GM19372 (cell line): ENCODE measurements at regions not wholly inside any gene's neighbourhood (a gene's known extent, or its start where the extent isn't known, plus 50 kb on each side); places are given as distances from the start of the nearest gene placed in this dataset.

Source experiments
- ATAC-seq: cut with Tn5 transposase; IDR thresholded peaks from one replicate; pipeline ENCODE4 v1.9.1; 2021; ENCODE audit warnings: mild to moderate bottlenecking, low read depth, moderate library complexity; ENCODE audit not compliant: unreplicated experiment

DNA sequence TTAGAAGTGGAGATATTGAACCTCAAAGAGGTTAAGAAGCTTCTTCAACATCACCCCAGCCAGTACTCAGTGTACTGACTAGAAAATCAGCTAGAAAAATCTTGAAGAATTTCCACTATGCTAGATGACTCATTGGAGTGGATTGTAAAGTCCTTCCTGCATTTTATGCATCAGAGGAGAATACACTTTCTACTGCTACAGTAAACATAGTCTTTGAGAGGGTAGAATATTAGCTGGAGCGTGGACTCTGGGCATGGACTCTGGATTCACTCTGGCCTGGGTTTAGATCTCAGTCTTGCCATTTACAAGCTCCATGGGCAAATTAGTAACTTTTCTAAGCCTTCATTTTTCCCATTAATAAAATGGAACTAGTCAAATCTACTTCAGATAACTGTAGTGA lies 215.9 kb downstream of the IRS1 start:
- ATAC-seq = no peak

DNA sequence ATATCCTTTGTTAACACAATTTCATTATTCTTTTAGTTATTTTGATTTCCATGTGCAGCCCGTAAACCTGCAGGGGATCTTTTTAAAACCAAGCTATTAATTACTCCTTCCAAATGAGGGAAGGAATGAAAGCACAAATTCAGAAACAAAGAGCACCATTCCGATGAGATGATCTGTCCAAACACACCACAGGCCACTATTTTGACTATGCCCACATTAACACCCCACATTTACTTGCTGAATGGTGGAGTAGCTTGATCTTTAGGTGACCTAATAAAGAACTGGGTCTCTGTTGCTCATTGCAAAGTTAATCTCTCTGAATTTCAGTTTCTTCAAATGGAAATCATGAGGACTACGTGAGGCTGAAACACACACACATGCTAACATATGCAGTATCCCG lies 218.0 kb downstream of the IRS1 start:
- no peak for ATAC-seq

DNA sequence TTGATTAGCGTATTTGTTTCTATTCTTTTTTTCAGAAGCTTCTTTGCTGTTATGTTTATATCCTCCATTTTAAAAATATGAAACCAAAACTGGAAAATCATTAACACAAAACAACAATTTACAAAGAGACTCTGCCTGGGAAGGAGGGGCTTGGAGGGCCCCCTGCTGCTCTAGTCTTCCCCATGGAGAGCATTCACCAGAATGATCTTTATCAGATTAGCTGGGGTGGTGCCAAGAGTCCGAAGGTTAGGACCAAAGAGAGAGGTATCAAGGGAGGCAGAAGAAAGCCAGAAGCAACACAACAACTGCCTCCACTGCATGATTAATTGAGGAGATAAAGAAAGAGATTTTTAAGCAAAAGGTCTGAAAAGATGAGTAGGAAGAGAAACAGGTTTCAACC lies 218.6 kb downstream of the IRS1 start:
- no peak for ATAC-seq

DNA sequence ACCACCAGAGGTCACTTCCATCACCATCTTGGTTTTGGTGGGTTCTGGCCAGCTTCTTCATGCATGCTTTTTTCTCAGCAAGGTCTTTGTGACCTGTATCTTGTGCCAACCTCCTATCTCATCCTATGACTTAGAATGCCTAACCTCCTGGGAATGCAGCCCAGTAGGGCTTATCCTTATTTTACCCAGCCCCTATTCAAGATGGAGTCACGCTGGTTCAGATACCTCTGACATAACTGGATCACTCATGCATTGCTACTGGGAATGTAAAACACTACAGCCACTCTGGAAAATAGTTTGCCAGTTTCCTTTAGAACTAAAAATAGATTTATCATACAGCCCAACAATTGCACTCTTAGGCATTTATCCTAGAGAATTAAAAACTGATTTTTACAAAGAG lies 219.2 kb downstream of the IRS1 start:
- ATAC-seq = no peak

DNA sequence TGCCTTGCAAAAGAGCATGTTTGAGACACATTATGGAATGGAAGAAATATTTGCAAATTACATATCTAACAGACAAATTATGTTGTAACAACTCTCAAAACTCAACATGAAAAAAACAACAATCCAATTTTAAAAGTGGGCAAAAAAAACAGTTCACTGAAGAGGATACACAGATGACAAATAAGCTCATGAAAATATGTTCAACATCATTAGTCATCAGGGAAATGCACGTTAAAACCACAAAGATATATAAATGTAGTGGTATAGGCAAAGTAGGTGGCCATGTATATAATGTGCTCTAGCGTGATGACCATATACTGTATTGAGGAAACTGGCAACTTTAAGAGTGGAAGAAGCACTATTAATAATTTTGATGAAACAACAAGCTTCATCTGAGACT lies 220.1 kb downstream of the IRS1 start:
- ATAC-seq = no peak

DNA sequence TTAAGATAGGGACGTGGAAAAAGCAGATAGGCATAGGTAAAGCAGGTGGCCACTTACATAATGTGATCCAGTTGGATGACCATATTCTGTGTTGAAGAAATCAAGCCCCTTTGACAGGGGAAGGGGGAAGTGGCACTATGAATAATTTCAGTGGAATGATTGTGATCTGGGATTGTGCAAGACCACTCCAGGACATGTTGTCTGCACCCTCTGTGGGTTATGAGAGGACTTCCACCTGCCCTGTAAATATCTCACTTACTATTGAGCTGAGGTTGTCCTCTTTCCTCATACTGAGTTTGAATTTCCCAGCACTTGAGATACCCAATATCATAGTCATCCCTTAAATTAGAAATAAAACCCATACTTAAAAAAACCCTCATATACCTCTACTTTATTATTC lies 220.7 kb downstream of the IRS1 start:
- ATAC-seq = no peak

DNA sequence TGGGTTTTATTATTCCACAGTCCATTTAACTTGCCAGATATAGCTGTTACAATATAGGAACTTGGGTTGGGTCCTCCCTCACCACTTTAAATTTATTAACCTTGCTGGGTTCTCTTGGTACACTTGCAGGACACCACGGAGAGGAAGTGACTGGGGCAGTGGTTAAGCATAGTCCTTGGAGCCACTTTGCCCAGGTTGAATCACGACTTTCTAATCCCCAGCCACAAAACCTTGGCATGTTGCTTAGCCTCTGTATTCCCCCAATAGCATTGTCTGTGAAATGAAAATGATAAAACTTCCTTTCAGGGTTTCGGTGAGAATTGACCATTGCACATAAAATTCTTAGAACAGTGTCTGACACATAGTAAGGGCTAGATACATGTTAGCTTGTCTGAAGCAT lies 221.2 kb downstream of the IRS1 start:
- no peak for ATAC-seq

DNA sequence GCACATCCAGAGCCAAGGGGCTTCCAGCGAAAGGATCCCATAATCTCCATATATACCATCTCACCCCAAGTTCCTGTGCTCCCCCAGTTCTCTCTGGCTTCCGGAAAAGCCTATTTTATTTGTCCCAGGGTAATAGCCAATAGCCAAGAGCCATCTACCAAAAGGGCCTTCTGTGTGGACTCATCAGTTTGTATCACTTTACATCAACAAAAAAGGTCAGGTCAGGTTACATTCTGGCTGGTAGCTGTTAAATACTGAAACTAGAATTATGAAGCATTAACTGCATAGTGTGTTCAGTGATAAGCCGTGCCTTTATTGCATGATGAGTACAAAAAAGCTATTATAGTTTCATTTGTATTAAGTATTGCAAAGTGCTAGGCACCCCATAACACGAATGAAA lies 223.7 kb downstream of the IRS1 start:
- no peak for ATAC-seq

DNA sequence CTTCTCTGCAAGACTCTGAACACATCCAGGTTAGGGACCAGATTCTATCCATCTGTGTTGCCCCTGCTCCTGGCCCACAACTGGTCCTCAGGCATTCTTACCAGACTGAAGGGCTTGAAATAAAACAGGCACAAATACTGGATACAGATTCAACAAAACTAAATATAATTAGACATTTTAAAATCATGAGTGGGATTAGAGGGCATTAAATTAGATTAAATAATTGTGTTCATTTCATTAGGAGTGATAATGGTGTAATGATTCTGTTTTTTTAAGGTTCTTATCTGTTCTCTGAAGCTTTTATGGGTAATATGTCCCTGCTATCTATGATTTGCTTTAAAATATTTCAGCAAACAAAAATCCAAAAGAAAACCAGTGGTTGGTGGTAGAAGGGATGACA lies 226.5 kb downstream of the IRS1 start:
- ATAC-seq = no peak

DNA sequence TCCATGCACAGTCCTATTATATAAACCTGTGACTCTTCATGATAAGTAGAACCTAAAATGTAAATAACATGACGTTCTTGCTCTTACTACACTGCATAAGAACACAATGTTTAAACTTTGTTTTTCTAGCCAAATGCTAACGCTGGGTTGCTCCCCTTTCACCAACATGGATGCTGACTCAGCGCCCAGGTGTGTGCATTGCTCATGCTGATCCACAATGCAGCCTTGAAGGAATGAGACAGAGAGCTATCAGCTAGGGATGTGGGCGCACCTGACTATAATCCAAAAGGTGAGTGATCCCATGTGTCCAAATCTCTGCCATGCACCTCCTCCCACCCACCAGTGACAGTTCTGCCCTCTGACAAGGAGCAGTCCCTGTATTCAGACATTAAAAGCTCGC lies 235.0 kb downstream of the IRS1 start:
- no peak for ATAC-seq

DNA sequence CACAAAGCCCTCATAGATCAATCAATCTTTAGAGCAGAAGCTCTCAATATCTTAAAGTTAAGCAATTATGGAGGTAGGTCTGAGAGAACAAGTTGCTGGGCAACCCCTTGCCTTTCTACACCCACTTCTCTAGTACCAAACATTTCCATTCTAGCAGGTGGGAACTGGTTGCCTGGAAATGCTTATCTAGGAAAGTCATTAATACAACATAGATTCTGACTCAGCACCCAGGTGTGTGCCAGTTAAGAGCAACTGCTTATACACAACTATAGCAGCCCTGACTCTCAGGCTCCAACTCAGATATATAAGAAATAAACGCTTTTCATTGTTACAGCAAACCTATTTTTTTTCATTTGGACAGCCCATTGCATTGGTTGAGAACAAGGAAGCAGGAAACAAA lies 237.7 kb downstream of the IRS1 start:
- ATAC-seq = no peak

DNA sequence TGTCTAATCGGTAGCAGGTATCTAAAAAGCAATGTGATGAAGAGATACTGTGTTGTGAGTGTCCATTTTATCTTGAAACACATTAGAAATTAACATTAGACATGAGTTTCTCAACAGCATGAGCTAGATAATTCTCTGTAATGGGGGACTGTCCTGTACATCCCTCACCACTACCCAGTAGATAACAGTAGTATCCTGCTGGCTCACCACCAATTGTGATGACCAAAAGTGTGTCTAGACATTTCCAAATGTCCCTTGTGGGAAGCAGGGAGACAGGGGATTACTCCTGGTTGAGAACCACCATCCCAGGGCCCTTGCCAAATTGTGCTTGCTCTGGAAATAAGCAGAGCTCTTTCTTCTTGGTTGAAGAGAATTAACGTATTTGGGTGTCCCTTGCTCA lies 239.3 kb downstream of the IRS1 start:
- no peak for ATAC-seq

DNA sequence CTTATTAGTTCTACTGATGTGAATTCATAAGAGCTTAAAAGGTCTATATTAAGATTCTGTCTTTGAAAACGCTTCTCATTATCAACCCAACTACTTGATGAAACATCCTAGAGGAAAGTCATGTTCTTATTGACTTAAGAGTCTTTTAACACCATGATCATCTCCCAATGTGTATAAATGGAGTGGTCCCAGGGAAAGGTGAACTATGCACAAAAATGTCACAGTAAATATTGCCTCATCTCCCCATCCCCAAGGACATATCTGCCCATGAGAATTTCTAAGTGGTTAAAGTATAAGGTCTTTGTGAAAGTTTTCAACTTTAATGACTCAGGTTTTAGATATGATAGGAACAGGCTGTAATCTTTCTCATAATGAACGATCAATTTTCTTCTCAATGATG lies 240.1 kb downstream of the IRS1 start:
- ATAC-seq = no peak

DNA sequence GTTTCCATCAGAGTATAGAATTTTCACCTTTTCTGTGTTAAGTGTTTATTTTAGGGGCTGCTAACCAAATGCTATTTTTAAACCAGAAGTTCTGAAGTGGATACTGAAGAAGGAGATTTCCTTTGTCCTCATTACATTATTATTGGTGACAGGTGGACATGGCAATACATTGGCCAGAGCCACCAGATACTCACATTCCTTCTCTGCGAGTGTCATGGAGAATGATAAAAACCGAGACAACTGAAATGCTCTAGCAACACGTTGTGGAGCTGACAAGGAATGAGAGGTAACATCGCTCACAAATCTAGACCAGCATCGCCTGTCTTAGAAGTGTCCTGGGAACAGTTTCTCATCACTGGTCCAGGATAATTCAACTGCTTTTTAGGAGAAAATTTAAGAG lies 241.2 kb downstream of the IRS1 start:
- no peak for ATAC-seq

DNA sequence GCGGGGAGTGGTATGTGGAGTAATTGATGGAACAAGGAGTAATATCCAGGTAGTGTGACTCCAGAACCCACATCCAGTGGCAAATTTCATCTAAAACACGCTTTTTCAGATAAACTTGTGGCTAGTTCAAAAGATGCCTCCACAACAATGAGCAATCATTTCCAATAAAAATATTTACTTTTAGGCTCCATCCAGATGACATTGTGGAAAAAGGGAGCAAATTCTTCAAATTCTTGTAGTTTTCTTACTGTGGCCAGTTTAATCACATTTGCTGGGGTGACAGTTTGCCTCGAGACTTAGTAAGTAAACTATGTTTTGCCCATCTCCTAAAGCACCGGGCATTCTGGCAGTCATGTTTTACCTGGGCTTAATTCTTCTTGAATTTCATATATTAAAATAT lies 243.6 kb downstream of the IRS1 start:
- ATAC-seq = no peak

DNA sequence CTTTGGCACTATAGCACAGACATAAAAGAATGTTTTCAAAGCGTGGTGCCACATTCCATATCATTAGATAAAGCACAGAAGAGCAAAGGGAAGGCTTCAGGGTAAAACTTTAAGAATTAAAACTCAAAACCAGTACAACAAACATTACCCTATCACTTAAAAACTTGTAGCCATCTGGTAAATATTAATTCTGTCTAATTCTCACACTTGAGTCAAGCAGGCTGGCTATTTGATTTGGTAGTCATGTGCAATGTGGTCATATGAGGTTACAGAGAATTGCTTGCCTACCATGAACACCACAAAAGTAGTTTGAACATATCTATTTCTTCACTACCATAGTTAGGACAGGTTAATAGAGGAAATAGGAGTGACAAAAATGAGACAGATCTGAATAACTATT lies 244.9 kb downstream of the IRS1 start:
- ATAC-seq = no peak

DNA sequence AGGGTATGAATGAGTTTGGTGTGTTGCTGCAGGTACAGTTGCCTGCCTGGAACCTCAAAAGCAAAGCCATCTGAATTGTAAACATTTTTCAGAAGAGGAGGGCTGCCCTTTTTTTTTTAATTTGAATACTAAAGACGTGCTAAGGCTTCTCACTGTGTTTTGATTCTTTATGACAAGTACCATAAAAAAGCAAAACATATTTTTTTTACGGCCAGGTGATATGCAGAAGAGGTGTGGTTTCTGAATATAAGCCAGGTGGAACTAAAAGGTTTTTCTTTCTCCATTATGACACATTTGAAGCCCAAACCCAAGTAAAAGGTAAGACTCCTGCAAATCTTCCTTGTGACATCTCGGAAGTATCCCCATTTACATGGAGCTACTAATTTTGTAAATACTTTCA lies 246.3 kb downstream of the IRS1 start:
- no peak for ATAC-seq

DNA sequence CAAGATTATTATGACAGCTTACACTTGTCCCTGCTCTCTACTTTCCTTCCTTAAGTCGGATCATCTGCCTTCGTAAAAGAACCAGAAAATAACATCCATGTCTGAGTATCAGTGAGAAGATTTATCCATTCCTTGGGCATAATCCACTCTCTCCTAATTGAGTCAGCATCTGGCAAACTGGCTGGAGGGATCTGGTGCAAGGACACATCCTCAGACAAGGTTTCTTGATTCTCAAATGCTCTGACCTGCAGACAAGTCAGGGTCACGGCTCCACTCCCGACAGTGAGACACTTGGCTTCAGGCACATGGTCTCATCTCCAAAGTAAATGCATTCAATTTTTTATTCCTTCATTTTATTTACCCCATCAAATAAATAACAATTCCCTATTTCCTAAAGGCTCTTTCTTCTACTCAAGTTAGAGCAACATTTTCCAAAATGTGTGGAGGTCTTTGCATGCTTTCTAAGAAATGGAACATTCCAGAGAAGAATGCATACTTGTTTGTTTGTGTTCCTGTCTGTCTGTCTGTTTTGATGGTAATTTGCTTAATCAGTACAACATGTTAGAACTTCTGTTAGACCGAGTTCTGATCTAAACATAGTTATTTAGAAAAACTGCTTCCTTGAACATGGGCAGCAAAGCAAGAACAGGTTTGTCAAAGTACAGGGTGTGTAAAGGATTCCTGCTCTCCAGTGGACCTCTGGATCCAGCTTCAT lies 246.9 kb downstream of the IRS1 start:
- no peak for ATAC-seq

DNA sequence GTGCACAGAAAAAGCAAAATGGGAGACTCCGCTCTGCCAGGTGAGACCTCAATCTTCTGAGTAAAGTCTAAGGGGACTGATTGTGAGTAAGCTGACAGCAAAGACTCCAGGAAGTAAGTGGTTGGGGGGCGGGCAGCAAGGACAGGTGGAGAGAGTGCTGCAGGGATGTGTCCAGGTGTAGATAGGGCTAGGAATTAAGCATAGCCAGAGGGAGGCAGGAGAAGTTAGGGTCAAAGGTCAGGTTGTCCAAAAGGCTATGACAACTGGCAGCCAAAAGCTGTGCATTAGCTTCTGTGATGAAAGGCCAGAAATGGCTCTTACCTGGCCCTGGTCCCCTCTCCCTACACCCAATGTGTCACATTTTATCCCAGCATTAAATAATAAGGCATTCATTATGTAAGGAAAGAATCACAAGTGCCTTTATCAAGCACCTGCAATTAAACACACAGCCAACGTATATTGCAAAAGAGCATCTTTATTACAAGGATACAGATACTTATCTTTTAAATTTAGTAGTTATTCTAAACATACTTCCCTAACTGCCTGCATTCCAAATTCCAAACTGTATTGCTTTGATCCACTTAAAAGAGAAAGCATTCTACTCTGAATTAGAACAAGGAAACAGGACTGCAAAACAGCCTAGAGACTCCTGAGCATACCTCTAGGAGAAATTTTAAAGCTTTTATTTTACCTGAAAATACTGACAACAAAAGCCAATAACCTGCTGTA lies 247.9 kb downstream of the IRS1 start:
- ATAC-seq = no peak

DNA sequence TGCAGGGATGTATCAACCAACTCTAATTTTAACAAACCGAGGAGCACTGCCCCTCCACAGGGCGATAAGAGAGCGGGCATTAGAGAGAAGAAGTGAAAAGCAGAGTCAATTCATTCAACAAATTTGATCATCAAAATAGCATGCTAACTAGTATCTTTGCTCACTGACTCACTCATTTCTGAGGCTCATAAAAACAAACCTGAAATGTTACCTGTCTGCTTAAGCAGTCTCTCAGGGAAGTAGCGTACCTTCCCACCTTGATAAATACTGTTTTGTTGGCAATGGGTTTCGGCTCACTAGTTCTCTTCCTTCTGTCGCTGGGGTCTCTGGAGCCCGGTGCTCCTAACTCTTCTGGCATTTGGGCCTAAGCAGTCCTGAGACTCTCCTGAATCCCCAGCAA lies 248.8 kb downstream of the IRS1 start:
- ATAC-seq = no peak

DNA sequence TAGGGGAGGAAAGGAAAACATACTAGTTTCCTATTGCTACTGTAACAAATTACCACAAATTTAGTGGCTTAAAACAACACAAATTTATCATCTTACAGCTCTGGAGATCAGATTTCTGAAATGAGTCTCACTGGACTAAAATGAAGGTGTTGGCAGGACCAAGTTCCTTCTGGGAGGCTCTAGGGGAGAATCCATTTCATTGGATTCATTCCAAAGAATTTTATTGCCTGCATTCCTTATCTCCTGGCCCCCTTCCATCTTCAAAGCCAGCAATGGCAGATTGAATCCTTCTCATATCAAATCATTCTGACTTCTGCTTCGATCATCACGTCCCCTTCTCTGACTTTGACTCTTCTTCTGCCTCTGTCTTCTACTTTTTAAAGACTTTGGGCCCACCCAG lies 250.9 kb downstream of the IRS1 start:
- no peak for ATAC-seq

DNA sequence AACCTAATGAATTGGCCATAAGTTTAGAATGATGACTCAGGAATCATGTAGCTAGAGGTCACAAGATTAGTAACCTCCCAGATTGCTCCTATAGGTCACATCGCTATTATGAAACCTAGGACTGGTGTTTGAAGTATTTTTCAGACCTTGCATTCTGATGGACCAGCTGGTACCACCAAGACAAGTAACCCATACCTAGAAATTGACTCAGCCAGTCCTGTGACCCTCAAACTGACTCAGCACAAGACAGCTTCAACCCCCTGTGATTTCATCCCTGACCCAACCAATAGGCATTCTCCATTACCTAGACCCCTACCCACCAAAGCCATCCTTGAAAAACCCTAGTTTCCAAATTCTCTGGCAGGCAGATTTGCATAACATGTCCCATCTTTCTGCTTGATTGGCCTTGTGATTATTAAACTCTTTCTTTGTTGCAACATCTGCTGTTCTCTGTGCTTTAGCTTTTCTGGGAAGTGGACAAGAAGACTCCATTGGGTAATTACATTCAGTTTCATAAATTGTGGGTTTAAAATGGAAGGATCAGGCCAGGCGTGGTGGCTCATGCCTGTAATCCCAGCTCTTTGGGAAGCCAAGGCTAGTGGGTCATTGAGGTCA lies 254.9 kb downstream of the IRS1 start:
- ATAC-seq = no peak
